PC-3 (cell line): ENCODE measurements at regions not wholly inside any gene's neighbourhood (a gene's known extent, or its start where the extent isn't known, plus 50 kb on each side); places are given as distances from the start of the nearest gene placed in this dataset.

Source experiments
- ATAC-seq: fragments of 200-7000 bp; cut with Tn5 transposase; 2 replicates; pipeline ENCODE4 v1.9.1; 2020; ENCODE audit warnings: mild to moderate bottlenecking, moderate library complexity
- BruUV-seq: library from RNA; stranded (reverse); fragments of 400-500 nt; replicated peaks from 2 replicates; lab custom pipeline; 2021; lab: Mats Ljungman, UMichigan
- CTCF ChIA-PET: fragments of 300-600 bp; sonication (Branson Sonifier 250); formaldehyde crosslinking; loops from one replicate; lab custom pipeline; 2022; ENCODE audit warnings: antibody characterized with exemption; lab: Charles Lee
- POLR2A ChIA-PET: fragments of 300-600 bp; sonication (Branson Sonifier 250); formaldehyde crosslinking; loops from one replicate; lab custom pipeline; 2022; ENCODE audit warnings: antibody characterized with exemption; ENCODE audit not compliant: unreplicated experiment; lab: Charles Lee
- DNase-seq: peaks from one replicate; pipeline ENCODE4 v3.0.0-alpha.2; 2015
- H2AFZ ChIP-seq: fragments of 300-600 bp; sonication (generic); 2 replicates; pipeline ENCODE4 v1.6.0; 2016; ENCODE audit warnings: antibody characterized with exemption, low read length
- H3F3A ChIP-seq: fragments of 300-600 bp; sonication (generic); one replicate; pipeline ENCODE4 v1.6.0; 2017; ENCODE audit warnings: antibody characterized with exemption, low read length, control low read depth, mild to moderate bottlenecking; ENCODE audit not compliant: unreplicated experiment
- H3K27ac ChIP-seq: fragments of 300-600 bp; sonication (generic); 2 replicates; pipeline ENCODE4 v1.5.1; 2016; ENCODE audit warnings: mild to moderate bottlenecking, low read length
- H3K27me3 ChIP-seq: fragments of 300-600 bp; sonication (generic); 2 replicates; pipeline ENCODE4 v1.6.1; 2016; ENCODE audit warnings: low read length, mixed read lengths
- H3K36me3 ChIP-seq: fragments of 300-600 bp; sonication (generic); 2 replicates; pipeline ENCODE4 v1.6.1; 2016; ENCODE audit warnings: low read depth, mixed run types, low read length, mixed read lengths
- H3K4me1 ChIP-seq: fragments of 300-600 bp; sonication (generic); 2 replicates; pipeline ENCODE4 v1.5.1; 2016; ENCODE audit warnings: low read length; ENCODE audit not compliant: insufficient read depth
- H3K4me2 ChIP-seq: fragments of 300-600 bp; sonication (generic); 2 replicates; pipeline ENCODE4 v1.6.0; 2016; ENCODE audit warnings: low read length
- H3K4me3 ChIP-seq: fragments of 300-600 bp; sonication (generic); 2 replicates; pipeline ENCODE4 v1.5.1; 2016; ENCODE audit warnings: mild to moderate bottlenecking, low read length, mixed read lengths
- H3K79me2 ChIP-seq: fragments of 300-600 bp; sonication (generic); 2 replicates; pipeline ENCODE4 v1.6.1; 2017; ENCODE audit warnings: low read length, mixed read lengths
- H3K9ac ChIP-seq: fragments of 300-600 bp; sonication (generic); 2 replicates; pipeline ENCODE4 v1.6.0; 2016; ENCODE audit warnings: mild to moderate bottlenecking, low read length
- H3K9me2 ChIP-seq: fragments of 300-600 bp; sonication (generic); replicated peaks from 2 replicates; pipeline ENCODE4 v1.6.1; 2016; ENCODE audit warnings: mixed run types, low read length, mixed read lengths
- H3K9me3 ChIP-seq: fragments of 300-600 bp; sonication (generic); 2 replicates; pipeline ENCODE4 v1.6.1; 2016; ENCODE audit warnings: low read length, mixed read lengths
- H4K20me1 ChIP-seq: fragments of 300-600 bp; sonication (generic); 2 replicates; pipeline ENCODE4 v1.6.1; 2016; ENCODE audit warnings: low read length, mixed read lengths
- EZH2 ChIP-seq: fragments of 300-600 bp; sonication (generic); IDR thresholded peaks from one replicate; pipeline ENCODE4 v1.6.1; 2017; ENCODE audit warnings: antibody characterized with exemption, mild to moderate bottlenecking, low read length; ENCODE audit not compliant: unreplicated experiment
- EZH2phosphoT487 ChIP-seq: fragments of 300-600 bp; sonication (generic); IDR thresholded peaks from 2 replicates; pipeline ENCODE4 v1.6.1; 2018; ENCODE audit warnings: mild to moderate bottlenecking, antibody characterized with exemption, low read length, borderline replicate concordance
- intact Hi-C: fragments of 100-400 bp; cut with micrococcal nuclease; formaldehyde crosslinking; loops from 2 replicates; pipeline ENCODE4 v1.9.0; 2023
- TF ChIP-seq, protein P1 (sequence below): fragments of 300-600 bp; sonication (generic); conservative IDR thresholded peaks from 2 replicates; pipeline ENCODE4 v1.5.1; 2017; ENCODE audit warnings: antibody characterized with exemption, low read depth, mild to moderate bottlenecking, low read length

DNA sequence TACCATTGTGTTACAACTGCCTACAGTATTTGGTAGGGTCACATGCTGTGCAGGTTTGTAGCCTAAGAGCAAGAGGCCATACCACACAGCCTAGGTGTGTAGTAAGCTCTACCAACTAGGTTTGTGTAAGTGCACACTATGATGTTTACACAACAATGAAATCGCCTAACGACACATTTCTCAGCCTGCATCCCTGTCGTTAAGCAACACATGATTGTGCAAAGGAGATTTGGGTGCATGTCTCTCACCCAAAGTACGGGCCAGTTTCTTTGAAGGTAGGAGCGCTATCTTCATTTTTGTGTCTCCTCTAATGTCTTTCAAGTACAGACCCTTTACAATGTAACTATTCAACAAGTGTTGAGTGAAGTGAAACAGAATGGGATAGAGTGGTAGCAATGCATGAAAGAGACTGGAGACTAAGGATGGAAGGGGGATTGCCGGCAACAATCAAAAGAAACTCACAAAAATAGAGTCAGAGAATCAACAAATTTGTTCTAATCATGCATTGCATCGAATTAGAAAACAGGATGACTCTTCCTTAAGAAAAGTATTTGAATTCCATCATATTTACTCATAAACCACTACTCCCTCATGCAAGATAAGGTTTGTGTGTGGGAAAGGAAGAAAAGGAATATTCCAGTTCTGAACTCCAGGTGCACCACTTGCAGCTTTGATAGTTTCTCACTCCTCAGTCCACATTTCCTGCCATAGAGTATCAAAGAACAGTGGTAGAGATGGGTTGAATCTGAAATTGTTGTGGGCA lies 60.2 kb upstream of the TNFRSF19 start:
- peak; percentile 79 for DNase-seq
- peak overlapping the region; percentile 53 for H3K9ac ChIP-seq
- H4K20me1 ChIP-seq = no peaks in the 10 kb centered on the region
- H3K9me3 ChIP-seq = no peaks in the 10 kb centered on the region
- H3K4me2 ChIP-seq = peak overlapping the region; percentile 30
- no peaks in the 10 kb centered on the region for H3K79me2 ChIP-seq
- peaks cover 38% of the 10 kb centered on the region for H3K4me1 ChIP-seq
- H3F3A ChIP-seq = no peaks in the 10 kb centered on the region
- peak overlapping the region; percentile 23; the same call in 1 of the 2 replicates for H2AFZ ChIP-seq
- no peaks in the 10 kb centered on the region for H3K36me3 ChIP-seq
- no TSS peak for BruUV-seq
- ChIA-PET CTCF (no interaction called here), POLR2A (no interaction called here)
- H3K27ac ChIP-seq = peak overlapping the region; percentile 83
- no peak overlapping the region for H3K4me3 ChIP-seq
- H3K9me2 ChIP-seq = no peaks in the 10 kb centered on the region
- intact Hi-C loops = loop anchor here (2.0 kb wide), 2 partner anchors 39 to 61 kb away; partner anchors contain the start of gene TNFRSF19
- ATAC-seq = peak; percentile 78
- TF ChIP-seq EZH2phosphoT487 = no peak
- TF ChIP-seq, protein P1, sequence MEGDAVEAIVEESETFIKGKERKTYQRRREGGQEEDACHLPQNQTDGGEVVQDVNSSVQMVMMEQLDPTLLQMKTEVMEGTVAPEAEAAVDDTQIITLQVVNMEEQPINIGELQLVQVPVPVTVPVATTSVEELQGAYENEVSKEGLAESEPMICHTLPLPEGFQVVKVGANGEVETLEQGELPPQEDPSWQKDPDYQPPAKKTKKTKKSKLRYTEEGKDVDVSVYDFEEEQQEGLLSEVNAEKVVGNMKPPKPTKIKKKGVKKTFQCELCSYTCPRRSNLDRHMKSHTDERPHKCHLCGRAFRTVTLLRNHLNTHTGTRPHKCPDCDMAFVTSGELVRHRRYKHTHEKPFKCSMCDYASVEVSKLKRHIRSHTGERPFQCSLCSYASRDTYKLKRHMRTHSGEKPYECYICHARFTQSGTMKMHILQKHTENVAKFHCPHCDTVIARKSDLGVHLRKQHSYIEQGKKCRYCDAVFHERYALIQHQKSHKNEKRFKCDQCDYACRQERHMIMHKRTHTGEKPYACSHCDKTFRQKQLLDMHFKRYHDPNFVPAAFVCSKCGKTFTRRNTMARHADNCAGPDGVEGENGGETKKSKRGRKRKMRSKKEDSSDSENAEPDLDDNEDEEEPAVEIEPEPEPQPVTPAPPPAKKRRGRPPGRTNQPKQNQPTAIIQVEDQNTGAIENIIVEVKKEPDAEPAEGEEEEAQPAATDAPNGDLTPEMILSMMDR = no peak
- no peak for TF ChIP-seq EZH2
- H3K27me3 ChIP-seq = no peaks in the 10 kb centered on the region

DNA sequence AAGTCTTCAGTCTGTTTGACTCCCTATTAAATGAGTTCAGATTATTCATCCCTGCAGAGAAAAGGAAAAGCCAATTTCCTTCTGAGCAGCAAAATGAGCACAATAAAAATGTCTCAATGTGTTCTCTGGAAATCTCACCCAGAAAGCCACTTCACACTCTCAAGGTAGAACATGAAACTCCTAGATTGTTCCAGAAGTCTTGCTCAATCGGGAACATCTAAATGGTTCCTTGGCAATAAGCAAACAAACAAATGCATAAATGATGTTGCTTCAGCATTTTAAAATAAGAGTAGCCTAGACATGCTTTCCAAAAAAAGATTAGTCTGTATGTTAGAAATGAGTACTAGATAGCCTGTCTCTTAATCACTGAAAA lies 59.7 kb upstream of the TNFRSF19 start:
- Histone ChIP-seq H3F3A (no peaks in the 10 kb centered on the region), H4K20me1 (no peaks in the 10 kb centered on the region), H3K9me3 (no peaks in the 10 kb centered on the region), H3K4me2 (peak overlapping the region; percentile 30), H2AFZ (peak overlapping the region; percentile 1; the same call in 1 of the 2 replicates), H3K27ac (peak overlapping the region; percentile 83), H3K9me2 (no peaks in the 10 kb centered on the region), H3K27me3 (no peaks in the 10 kb centered on the region), H3K79me2 (no peaks in the 10 kb centered on the region), H3K4me3 (no peak overlapping the region), H3K9ac (peak overlapping the region; percentile 53), H3K4me1 (peaks cover 33% of the 10 kb centered on the region), H3K36me3 (no peaks in the 10 kb centered on the region)
- DNase-seq (no peak), ATAC-seq (no peak; the same call in 1 of the 2 replicates)
- TF ChIP-seq, protein P1 = no peak
- no peak for TF ChIP-seq EZH2phosphoT487
- TF ChIP-seq EZH2 = no peak
- CTCF ChIA-PET = no interaction called here
- POLR2A ChIA-PET = no interaction called here
- intact Hi-C loops = loop anchor here (2.0 kb wide), 2 partner anchors 40 to 60 kb away; partner anchors contain the start of gene TNFRSF19
- BruUV-seq = no TSS peak
